Islet precursor cell (in vitro differentiated cells): ENCODE measurements at regions not wholly inside any gene's neighbourhood (a gene's known extent, or its start where the extent isn't known, plus 50 kb on each side); places are given as distances from the start of the nearest gene placed in this dataset.

Experiments used
- DNase-seq: peaks from one replicate; pipeline ENCODE4 v3.0.0-alpha.2; 2018

DNA sequence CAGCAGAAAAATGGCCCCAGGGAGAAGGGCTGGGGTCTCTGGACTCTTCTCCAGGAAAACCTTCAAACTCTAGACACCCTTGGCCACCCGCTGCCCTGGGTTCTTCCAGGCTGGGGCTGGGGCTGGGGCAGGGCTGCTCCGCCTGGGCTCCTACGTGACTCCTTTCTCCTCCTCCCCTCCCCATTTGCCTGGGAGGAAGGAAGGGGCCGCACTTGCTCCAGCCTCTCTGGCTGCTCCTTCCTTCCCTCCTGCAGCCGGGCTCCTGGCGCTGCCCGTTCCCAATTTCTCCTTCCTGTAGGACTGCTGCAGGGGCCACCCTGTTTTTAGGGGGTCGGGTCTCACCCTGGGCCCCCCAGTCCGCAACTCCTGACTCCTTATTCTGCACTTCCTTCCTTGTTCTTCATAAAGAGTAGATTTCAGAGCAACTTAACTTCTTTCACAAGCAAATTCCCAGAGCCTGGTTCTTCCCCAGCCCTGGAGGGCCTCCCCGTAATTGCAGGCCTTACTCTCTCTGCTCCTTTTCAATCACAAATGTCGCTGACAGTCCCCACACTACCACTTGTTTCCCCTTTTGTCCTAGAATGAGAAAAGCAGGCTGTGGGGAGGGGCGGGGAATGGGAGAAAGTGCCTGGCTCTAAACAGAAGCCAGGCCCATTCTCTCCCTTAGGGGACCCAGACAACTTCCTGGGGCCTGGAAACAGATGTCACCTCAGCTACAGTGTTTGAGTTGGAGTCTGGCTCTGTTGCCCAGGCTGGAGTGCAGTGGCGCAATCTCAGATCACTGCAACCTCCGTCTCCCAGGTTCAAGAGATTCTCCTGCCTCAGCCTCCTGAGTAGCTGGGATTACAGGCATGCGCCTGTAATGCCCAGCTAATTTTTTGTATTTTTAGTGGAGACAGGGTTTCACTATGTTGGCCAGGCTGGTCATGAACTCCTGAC, 137.8 kb downstream of the ENGASE start:
- DNase-seq, result peak; percentile 78

GRCh38 chr17:79211061-79211770, 136.6 kb downstream of the ENGASE start:
- DNase-seq, result no peak

DNA sequence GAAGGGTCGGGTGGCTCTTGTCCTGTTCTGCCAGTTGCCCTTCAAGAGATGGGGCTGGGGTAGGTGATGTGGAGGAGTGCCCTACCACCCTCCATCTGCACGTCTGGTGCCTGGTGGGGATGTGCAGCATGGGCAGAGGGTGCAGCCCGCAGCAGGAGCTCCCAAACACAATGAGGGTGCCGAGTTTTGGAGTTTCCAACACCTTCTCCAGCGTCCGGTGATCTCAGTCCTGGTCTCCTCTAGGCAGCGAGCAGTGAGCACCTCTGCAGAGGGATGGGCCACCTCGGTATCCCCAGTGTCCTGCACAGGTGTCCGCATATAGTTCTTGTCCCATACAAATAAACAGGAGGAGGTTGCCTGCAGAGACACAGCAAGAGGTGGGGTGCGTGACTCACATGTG, 136.0 kb downstream of the ENGASE start:
- DNase-seq, result no peak

GRCh38 chr17:79207960-79208359, 133.3 kb downstream of the ENGASE start:
- DNase-seq, result no peak

DNA sequence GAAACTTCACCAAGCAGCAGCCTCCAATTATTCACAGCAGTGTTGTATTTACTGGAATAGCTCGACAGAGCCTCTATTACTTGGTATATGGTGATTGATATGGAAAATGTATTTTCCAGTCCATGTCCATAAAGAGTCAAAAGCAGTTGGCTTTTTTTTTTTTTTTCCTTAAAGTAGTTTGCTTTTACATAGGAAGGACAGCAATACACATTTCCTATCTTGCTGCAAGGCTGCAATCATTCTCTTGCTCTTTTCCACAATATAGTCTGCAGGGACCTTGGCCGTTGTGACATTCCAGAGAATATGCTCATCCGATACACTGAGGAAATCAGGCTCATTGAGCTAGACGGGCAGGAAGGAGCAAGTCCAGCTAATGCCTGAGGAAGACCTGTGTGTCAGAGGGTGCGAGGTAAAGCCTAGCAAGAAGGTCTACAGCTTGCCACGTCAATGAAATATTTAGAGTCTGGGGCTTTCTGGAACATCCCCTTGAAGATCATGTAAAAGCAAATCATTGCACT, 131.1 kb downstream of the ENGASE start:
- no peak for DNase-seq

- DNase-seq, result no peak
Measured at GRCh38 chr17:79204261-79204660, 129.6 kb downstream of the ENGASE start.

DNA sequence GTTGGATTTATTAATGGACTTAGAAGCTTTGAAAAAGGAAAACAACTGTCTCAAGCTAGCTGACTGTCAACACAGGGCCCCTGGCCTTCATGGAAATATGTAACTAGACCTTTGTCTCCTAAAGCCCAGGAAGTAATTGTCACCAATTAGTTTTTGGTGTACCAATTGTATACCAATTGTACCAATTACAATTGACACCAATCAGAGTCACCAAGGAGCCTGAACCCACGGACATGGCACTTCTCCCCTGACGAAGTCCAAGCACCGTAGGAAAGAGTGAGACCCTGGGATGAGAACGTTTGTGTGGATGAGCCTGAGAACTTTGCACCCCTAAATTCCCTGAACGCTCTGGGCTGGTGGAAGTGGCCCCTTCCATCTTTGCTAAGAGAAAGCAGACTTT, 129.0 kb downstream of the ENGASE start:
- DNase-seq, result no peak

DNA sequence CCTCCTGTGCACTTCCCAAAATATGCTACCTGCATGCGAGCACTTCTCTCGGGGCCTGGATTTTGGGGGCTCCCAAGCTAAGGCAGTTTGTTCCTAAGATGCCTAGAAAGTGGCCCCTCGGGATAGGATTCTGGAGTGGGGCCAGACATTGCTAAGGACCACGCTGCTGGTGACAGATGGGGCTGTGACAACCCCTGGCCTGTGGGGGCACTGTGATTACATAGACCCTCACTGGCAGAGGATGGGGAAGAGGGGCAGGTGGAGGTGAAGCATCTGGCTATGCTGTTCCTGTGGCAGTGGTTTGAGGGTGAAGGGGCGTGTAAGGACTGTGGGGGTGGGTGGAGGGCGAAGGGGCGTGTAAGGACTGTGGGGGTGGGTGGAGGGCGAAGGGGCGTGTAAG, 128.4 kb downstream of the ENGASE start:
- no peak for DNase-seq

GRCh38 chr17:79202480-79202879, 127.9 kb downstream of the ENGASE start:
- peak; percentile 59 for DNase-seq

GRCh38 chr17:79201536-79202227, 127.1 kb downstream of the ENGASE start:
- peak; percentile 82 for DNase-seq

DNA sequence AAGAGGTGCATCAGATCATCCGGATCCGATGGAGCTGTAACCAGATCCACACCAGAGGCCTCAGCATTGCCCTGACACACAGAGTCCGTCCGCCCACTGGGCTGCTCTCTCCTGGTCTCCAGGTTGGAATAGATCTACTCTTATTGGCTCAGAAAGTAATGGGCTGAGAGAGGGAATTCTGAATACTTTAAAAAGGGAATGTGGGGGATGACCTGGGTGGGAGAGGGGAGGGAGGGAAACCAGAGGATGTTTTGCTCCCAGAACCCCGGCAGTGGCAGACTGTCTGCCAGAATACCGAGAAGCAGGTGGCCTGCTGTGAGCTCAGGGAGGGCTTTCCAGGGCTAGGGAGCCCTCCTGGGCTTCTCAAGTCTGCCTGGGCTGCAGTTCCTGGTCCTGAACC, 126.5 kb downstream of the ENGASE start:
- no peak for DNase-seq

DNA sequence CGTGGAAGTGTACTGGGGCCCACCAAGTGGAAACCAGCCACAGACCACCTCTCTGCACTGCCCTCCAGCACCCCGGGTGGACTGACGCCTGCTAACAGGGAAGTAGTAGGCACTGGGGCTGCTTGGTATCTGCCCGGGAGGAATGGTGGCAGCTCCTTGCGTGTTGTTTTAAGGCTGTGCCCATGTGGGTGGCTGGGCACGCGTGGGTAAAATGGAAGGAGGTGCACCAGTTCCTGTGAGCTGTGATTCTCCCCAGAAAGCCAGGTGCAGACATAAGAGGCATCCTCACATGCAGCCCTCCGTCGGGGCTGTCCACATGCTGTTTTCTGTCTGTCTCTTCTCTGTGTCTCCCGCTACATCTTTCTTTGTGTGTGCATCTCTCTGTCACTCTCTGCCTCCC, 122.3 kb downstream of the ENGASE start:
- no peak for DNase-seq

GRCh38 chr17:79192503-79193351, 118.1 kb downstream of the ENGASE start:
- DNase-seq, result peak; percentile 91

DNA sequence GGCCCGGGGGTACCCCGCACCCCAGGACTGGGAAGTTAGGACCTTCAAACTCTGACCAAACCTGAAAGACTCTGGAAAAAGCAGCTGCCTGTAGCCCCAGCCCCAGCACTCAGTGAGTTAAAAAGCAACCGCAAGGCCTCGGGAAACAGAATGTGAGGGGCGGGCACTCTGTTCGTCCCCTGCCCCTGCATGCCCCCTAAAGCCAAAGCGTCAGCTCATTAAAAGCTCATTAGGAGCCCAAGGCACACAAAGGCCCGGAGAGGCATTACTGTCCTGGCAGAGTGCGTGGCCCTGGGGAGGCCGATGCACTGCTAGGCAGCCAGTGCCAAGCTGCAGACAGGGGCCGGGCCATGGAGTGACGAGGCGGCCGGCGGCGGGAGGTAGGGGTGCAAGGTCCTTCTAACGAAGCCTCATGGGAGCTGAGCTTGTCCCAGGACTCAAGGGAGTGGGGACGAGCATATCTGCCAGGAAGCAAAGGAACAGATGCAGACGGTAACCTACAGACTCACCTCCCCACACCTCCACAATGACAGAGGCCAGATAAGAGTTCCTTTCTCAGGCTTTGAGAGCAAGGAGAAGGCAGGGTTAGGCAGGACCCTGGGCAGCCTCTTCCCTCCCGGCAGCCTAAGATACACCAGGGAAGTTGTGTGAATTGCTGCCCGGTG, 116.8 kb downstream of the ENGASE start:
- no peak for DNase-seq

GRCh38 chr17:79189305-79189704, 114.7 kb downstream of the ENGASE start:
- DNase-seq, result no peak

DNA sequence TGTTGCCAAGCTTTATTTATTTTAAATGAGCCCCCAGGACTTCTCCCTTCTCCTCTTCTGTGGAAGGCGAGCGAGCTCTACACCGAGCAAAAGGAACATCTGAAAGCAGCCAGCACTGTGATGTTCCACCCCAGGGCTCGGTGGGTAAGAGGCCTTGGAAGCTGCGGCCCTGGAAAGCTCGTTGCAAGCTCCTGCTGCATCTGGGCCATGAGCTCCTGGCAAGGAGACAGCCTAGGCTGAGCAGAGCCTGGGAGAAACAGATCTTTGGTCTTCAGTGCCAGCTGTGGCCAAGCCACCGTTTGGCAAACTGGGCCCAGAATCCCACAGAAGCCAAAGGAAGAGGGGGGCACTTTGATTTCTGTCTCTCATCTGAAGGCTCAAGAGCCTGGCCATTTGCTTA, 114.1 kb downstream of the ENGASE start:
- no peak for DNase-seq

- DNase-seq, result peak; percentile 75
Measured at GRCh38 chr17:79188048-79188447, 113.4 kb downstream of the ENGASE start.

DNA sequence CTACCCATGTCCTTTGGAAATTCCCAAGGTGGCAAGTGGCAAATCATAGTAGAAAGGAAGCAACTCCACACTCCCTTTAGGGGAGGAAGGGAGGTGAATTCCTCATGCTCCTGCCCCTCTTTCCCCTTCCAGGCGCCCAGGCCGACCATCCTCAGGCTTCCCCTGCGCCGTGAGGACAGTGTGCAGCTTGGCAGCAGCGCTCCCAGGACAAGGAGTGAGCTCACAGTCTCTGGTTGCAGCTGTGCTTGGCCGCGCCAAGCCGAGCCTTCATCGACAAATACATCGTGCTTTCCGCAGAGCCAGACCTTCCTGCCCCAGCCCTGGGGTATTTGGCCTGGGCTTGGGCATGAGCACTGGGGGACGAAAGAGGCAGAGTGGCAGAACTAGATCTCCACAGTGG, 112.6 kb downstream of the ENGASE start:
- DNase-seq, result no peak

GRCh38 chr17:79186406-79186805, 111.8 kb downstream of the ENGASE start:
- DNase-seq, result no peak

- DNase-seq, result no peak
Measured at GRCh38 chr17:79185671-79186070, 111.0 kb downstream of the ENGASE start.

GRCh38 chr17:79184219-79184618, 109.6 kb downstream of the ENGASE start:
- no peak for DNase-seq
